Stimulated activated effector memory CD8-positive, alpha-beta T cell treated with anti-CD3 and anti-CD28 coated beads, Interleukin-12 subunit alpha, Interleukin-12 subunit beta, amount 100 ng/mL, for 72 hours (primary cell): ENCODE measurements at regions not wholly inside any gene's neighbourhood (a gene's known extent, or its start where the extent isn't known, plus 50 kb on each side); places are given as distances from the start of the nearest gene placed in this dataset.

ENCODE experiments used
- ATAC-seq: fragments of 150-1000 bp; cut with Tn5 transposase; 2 replicates; pipeline ENCODE4 v1.10.0; 2021
- DNase-seq, 2 donors: peaks; one replicate each; pipeline ENCODE4 v3.0.0; 2021 to 2022; ENCODE audit warnings: low spot score in 2 of 2
- H3K27ac Mint-ChIP-seq: one replicate; pipeline ENCODE4 v1.8.0; 2022; ENCODE audit warnings: mild to moderate bottlenecking, mixed read lengths
- H3K36me3 Mint-ChIP-seq: one replicate; pipeline ENCODE4 v1.8.0; 2022; ENCODE audit warnings: mild to moderate bottlenecking, mixed read lengths
- H3K4me1 Mint-ChIP-seq: one replicate; pipeline ENCODE4 v1.8.0; 2022; ENCODE audit warnings: mixed read lengths
- H3K4me3 Mint-ChIP-seq: one replicate; pipeline ENCODE4 v1.8.0; 2022; ENCODE audit warnings: mild to moderate bottlenecking, mixed read lengths
- H3K9me3 Mint-ChIP-seq: one replicate; pipeline ENCODE4 v1.8.0; 2022; ENCODE audit warnings: mixed read lengths

- ATAC-seq (no peak), DNase-seq (no peak)
- Mint-ChIP-seq H3K4me1 (no peaks in the 10 kb centered on the region), H3K36me3 (no peaks in the 10 kb centered on the region), H3K9me3 (no peaks in the 10 kb centered on the region), H3K27ac (no peak overlapping the region), H3K4me3 (no peak overlapping the region)
Observed at GRCh38 chr1:94722181-94722580, 98.0 kb upstream of the SLC44A3 start.

- Mint-ChIP-seq H3K4me1 (no peaks in the 10 kb centered on the region), H3K9me3 (no peaks in the 10 kb centered on the region), H3K36me3 (no peaks in the 10 kb centered on the region), H3K27ac (no peak overlapping the region), H3K4me3 (no peak overlapping the region)
- ATAC-seq (peak; percentile 22), DNase-seq (no peak)
Observed at GRCh38 chr1:94721240-94721639, 98.9 kb upstream of the SLC44A3 start.

- H3K27ac Mint-ChIP-seq: no peak overlapping the region
- ATAC-seq (peak; percentile 80), DNase-seq (no peak)
- H3K4me3 Mint-ChIP-seq: no peak overlapping the region
- H3K36me3 Mint-ChIP-seq: no peaks in the 10 kb centered on the region
- H3K4me1 Mint-ChIP-seq: no peaks in the 10 kb centered on the region
- no peaks in the 10 kb centered on the region for H3K9me3 Mint-ChIP-seq
Observed at GRCh38 chr1:94719926-94720793, 100.0 kb upstream of the SLC44A3 start.

- H3K27ac Mint-ChIP-seq: no peak overlapping the region
- no peaks in the 10 kb centered on the region for H3K9me3 Mint-ChIP-seq
- DNase-seq (no peak), ATAC-seq (no peak)
- no peaks in the 10 kb centered on the region for H3K4me1 Mint-ChIP-seq
- H3K36me3 Mint-ChIP-seq: no peaks in the 10 kb centered on the region
- H3K4me3 Mint-ChIP-seq: no peak overlapping the region
Observed at GRCh38 chr1:94716965-94717364, 103.2 kb upstream of the SLC44A3 start.

- Mint-ChIP-seq H3K4me1 (no peaks in the 10 kb centered on the region), H3K36me3 (no peaks in the 10 kb centered on the region), H3K27ac (no peak overlapping the region), H3K9me3 (no peaks in the 10 kb centered on the region), H3K4me3 (no peak overlapping the region)
- DNase-seq: no peak
- no peak for ATAC-seq
Observed at GRCh38 chr1:94715321-94715720, 104.8 kb upstream of the SLC44A3 start.

- no peaks in the 10 kb centered on the region for H3K4me1 Mint-ChIP-seq
- no peak overlapping the region for H3K27ac Mint-ChIP-seq
- DNase-seq (no peak), ATAC-seq (no peak)
- no peaks in the 10 kb centered on the region for H3K9me3 Mint-ChIP-seq
- H3K4me3 Mint-ChIP-seq: no peak overlapping the region
- H3K36me3 Mint-ChIP-seq: no peaks in the 10 kb centered on the region
Observed at GRCh38 chr1:94714552-94714951, 105.6 kb upstream of the SLC44A3 start.

GRCh38 chr1:94714152-94714551 lies 106.0 kb upstream of the SLC44A3 start:
- Mint-ChIP-seq H3K27ac (no peak overlapping the region), H3K4me3 (no peak overlapping the region), H3K36me3 (no peaks in the 10 kb centered on the region), H3K9me3 (no peaks in the 10 kb centered on the region), H3K4me1 (no peaks in the 10 kb centered on the region)
- DNase-seq (no peak), ATAC-seq (no peak)

- ATAC-seq (peak; percentile 68), DNase-seq (no peak)
- Mint-ChIP-seq H3K4me3 (no peak overlapping the region), H3K4me1 (no peaks in the 10 kb centered on the region), H3K9me3 (no peaks in the 10 kb centered on the region), H3K36me3 (no peaks in the 10 kb centered on the region), H3K27ac (no peak overlapping the region)
Observed at GRCh38 chr1:94713472-94714141, 106.5 kb upstream of the SLC44A3 start.

GRCh38 chr1:94709891-94710581 lies 110.1 kb upstream of the SLC44A3 start:
- DNase-seq (no peak), ATAC-seq (no peak)
- Mint-ChIP-seq H3K27ac (no peak overlapping the region), H3K4me1 (no peaks in the 10 kb centered on the region), H3K9me3 (no peaks in the 10 kb centered on the region), H3K36me3 (no peaks in the 10 kb centered on the region), H3K4me3 (no peak overlapping the region)

- H3K9me3 Mint-ChIP-seq: no peaks in the 10 kb centered on the region
- H3K4me3 Mint-ChIP-seq: no peak overlapping the region
- no peak for ATAC-seq
- H3K36me3 Mint-ChIP-seq: no peaks in the 10 kb centered on the region
- DNase-seq: no peak
- no peak overlapping the region for H3K27ac Mint-ChIP-seq
- no peaks in the 10 kb centered on the region for H3K4me1 Mint-ChIP-seq
Observed at GRCh38 chr1:94708811-94709210, 111.3 kb upstream of the SLC44A3 start.

GRCh38 chr1:94708299-94708685 lies 111.9 kb upstream of the SLC44A3 start:
- Mint-ChIP-seq H3K36me3 (no peaks in the 10 kb centered on the region), H3K4me3 (no peak overlapping the region), H3K9me3 (no peaks in the 10 kb centered on the region), H3K4me1 (no peaks in the 10 kb centered on the region), H3K27ac (no peak overlapping the region)
- no peak for ATAC-seq
- DNase-seq: no peak

GRCh38 chr1:94707321-94708298 lies 112.5 kb upstream of the SLC44A3 start:
- ATAC-seq (no peak), DNase-seq (no peak)
- no peak overlapping the region for H3K27ac Mint-ChIP-seq
- H3K36me3 Mint-ChIP-seq: no peaks in the 10 kb centered on the region
- no peaks in the 10 kb centered on the region for H3K9me3 Mint-ChIP-seq
- no peaks in the 10 kb centered on the region for H3K4me1 Mint-ChIP-seq
- H3K4me3 Mint-ChIP-seq: no peak overlapping the region

GRCh38 chr1:94702442-94702815 lies 117.7 kb upstream of the SLC44A3 start:
- Mint-ChIP-seq H3K4me1 (peaks cover 5% of the 10 kb centered on the region), H3K36me3 (no peaks in the 10 kb centered on the region), H3K9me3 (no peaks in the 10 kb centered on the region), H3K4me3 (no peak overlapping the region), H3K27ac (peak overlapping the region; percentile 20)
- no peak for DNase-seq
- no peak for ATAC-seq

GRCh38 chr1:94701796-94702441 lies 118.2 kb upstream of the SLC44A3 start:
- DNase-seq (no peak), ATAC-seq (no peak)
- no peak overlapping the region for H3K4me3 Mint-ChIP-seq
- H3K36me3 Mint-ChIP-seq: no peaks in the 10 kb centered on the region
- peaks cover 5% of the 10 kb centered on the region for H3K4me1 Mint-ChIP-seq
- H3K27ac Mint-ChIP-seq: no peak overlapping the region
- H3K9me3 Mint-ChIP-seq: no peaks in the 10 kb centered on the region
